GM23338 (cell line): ENCODE measurements at regions not wholly inside any gene's neighbourhood (a gene's known extent, or its start where the extent isn't known, plus 50 kb on each side); places are given as distances from the start of the nearest gene placed in this dataset.

Experiments
- ATAC-seq: fragments of 200-7000 bp; cut with Tn5 transposase; 3 replicates; pipeline ENCODE4 v1.9.1; 2020
- DNase-seq: peaks from one replicate; pipeline ENCODE4 v3.0.0-alpha.2; 2015; ENCODE audit warnings: low spot score
- H2AFZ ChIP-seq: fragments of 200-600 bp; sonication (generic); 2 replicates; pipeline ENCODE4 v1.8.0; 2016; ENCODE audit warnings: antibody characterized with exemption, mild to moderate bottlenecking, moderate library complexity
- H3F3A ChIP-seq: fragments of 200-600 bp; sonication (generic); replicated peaks from 2 replicates; pipeline ENCODE4 v1.8.0; 2017; ENCODE audit warnings: antibody characterized with exemption, mixed run types, low read depth
- H3K27ac ChIP-seq: fragments of 200-600 bp; sonication (generic); 2 replicates; pipeline ENCODE4 v1.6.1; 2016; ENCODE audit warnings: low read depth
- H3K27me3 ChIP-seq: fragments of 200-600 bp; sonication (generic); 2 replicates; pipeline ENCODE4 v1.8.0; 2016; ENCODE audit warnings: mild to moderate bottlenecking, mixed run types, moderate library complexity; ENCODE audit not compliant: insufficient read depth
- H3K36me3 ChIP-seq: fragments of 200-600 bp; sonication (generic); 2 replicates; pipeline ENCODE4 v1.8.0; 2016; ENCODE audit warnings: mild to moderate bottlenecking; ENCODE audit not compliant: insufficient read depth
- H3K4me1 ChIP-seq: fragments of 200-600 bp; sonication (generic); 2 replicates; pipeline ENCODE4 v1.8.0; 2016; ENCODE audit warnings: mild to moderate bottlenecking, moderate library complexity; ENCODE audit not compliant: insufficient read depth
- H3K4me2 ChIP-seq: fragments of 200-600 bp; sonication (generic); 2 replicates; pipeline ENCODE4 v1.7.1; 2017; ENCODE audit warnings: mixed run types
- H3K4me3 ChIP-seq: fragments of 200-600 bp; sonication (generic); 2 replicates; pipeline ENCODE4 v1.6.1; 2016; ENCODE audit warnings: mixed run types
- H3K79me2 ChIP-seq: fragments of 200-600 bp; sonication (generic); replicated peaks from 2 replicates; pipeline ENCODE4 v1.8.0; 2017; ENCODE audit warnings: mild to moderate bottlenecking; ENCODE audit not compliant: insufficient read depth
- H3K9me2 ChIP-seq: fragments of 200-600 bp; sonication (generic); 2 replicates; pipeline ENCODE4 v1.8.0; 2017; ENCODE audit not compliant: insufficient read depth
- H4K20me1 ChIP-seq: fragments of 200-600 bp; sonication (generic); replicated peaks from 2 replicates; pipeline ENCODE4 v1.8.0; 2017; ENCODE audit warnings: mild to moderate bottlenecking; ENCODE audit not compliant: insufficient read depth
- H3K27ac Mint-ChIP-seq: 2 replicates; pipeline ENCODE4 v1.8.0; 2020; ENCODE audit warnings: inconsistent platforms, mild to moderate bottlenecking, moderate library complexity, mixed read lengths
- H3K27me3 Mint-ChIP-seq: 3 replicates; pipeline ENCODE4 v1.8.0; 2022; ENCODE audit warnings: low read depth, mild to moderate bottlenecking, moderate library complexity, mixed read lengths, inconsistent platforms; ENCODE audit not compliant: insufficient read depth, poor library complexity
- H3K36me3 Mint-ChIP-seq: 3 replicates; pipeline ENCODE4 v1.8.0; 2021; ENCODE audit warnings: low read depth, mild to moderate bottlenecking, inconsistent platforms, moderate library complexity, mixed read lengths
- H3K4me1 Mint-ChIP-seq: 3 replicates; pipeline ENCODE4 v1.8.0; 2020; ENCODE audit warnings: mild to moderate bottlenecking, inconsistent platforms, mixed read lengths
- H3K4me3 Mint-ChIP-seq: 3 replicates; pipeline ENCODE4 v1.8.0; 2021; ENCODE audit warnings: moderate library complexity, mild to moderate bottlenecking, inconsistent platforms, mixed read lengths
- H3K9me3 Mint-ChIP-seq: 3 replicates; pipeline ENCODE4 v1.8.0; 2020; ENCODE audit warnings: moderate library complexity, mild to moderate bottlenecking, inconsistent platforms, mixed read lengths
- CREB1 ChIP-seq: fragments of 250-450 bp; sonication (Bioruptor Pico); IDR thresholded peaks from 2 replicates; pipeline ENCODE4 v1.5.0; 2020; ENCODE audit warnings: low read depth, mild to moderate bottlenecking, moderate library complexity
- EZH2 ChIP-seq: fragments of 200-600 bp; sonication (generic); IDR thresholded peaks from one replicate; pipeline ENCODE4 v1.8.0; 2017; ENCODE audit warnings: antibody characterized with exemption, mild to moderate bottlenecking, low read depth; ENCODE audit not compliant: unreplicated experiment
- EZH2phosphoT487 ChIP-seq: fragments of 200-600 bp; sonication (generic); IDR thresholded peaks from one replicate; pipeline ENCODE4 v1.8.1; 2018; ENCODE audit warnings: antibody characterized with exemption; ENCODE audit not compliant: unreplicated experiment
- JUNB ChIP-seq: IDR thresholded peaks from one replicate; pipeline ENCODE4 v1.6.1; 2016; ENCODE audit warnings: antibody characterized with exemption; ENCODE audit not compliant: unreplicated experiment
- NANOG ChIP-seq: IDR thresholded peaks from 2 replicates; pipeline ENCODE4 v1.6.1; 2016; ENCODE audit warnings: antibody characterized with exemption, borderline replicate concordance
- POLR2AphosphoS5 ChIP-seq: IDR thresholded peaks from 2 replicates; pipeline ENCODE4 v1.6.1; 2016; ENCODE audit warnings: antibody characterized with exemption, low read depth
- STAT1 ChIP-seq: IDR thresholded peaks from one replicate; pipeline ENCODE4 v1.6.1; 2016; ENCODE audit warnings: antibody characterized with exemption; ENCODE audit not compliant: unreplicated experiment
- ZNF114 ChIP-seq: fragments of 250-450 bp; sonication (Bioruptor Pico); IDR thresholded peaks from 2 replicates; pipeline ENCODE4 v1.5.0; 2020; ENCODE audit warnings: mild to moderate bottlenecking, moderate library complexity
- ZNF331 ChIP-seq: fragments of 250-450 bp; sonication (Bioruptor Pico); IDR thresholded peaks from 2 replicates; pipeline ENCODE4 v1.5.0; 2020; ENCODE audit warnings: low read depth, mild to moderate bottlenecking, moderate library complexity
- TF ChIP-seq, protein P1 (sequence below): IDR thresholded peaks from one replicate; pipeline ENCODE4 v1.6.1; 2018; ENCODE audit warnings: antibody characterized with exemption; ENCODE audit not compliant: unreplicated experiment
- TF ChIP-seq, protein P2 (sequence below): IDR thresholded peaks from 2 replicates; pipeline ENCODE4 v1.6.1; 2016; ENCODE audit warnings: antibody characterized with exemption
- TF ChIP-seq, protein P3 (sequence below), 2 experiments: fragments of 200-600 bp in 1 of 2; sonication (generic) in 1 of 2; conservative IDR thresholded peaks; 2 replicates each; pipeline versions ENCODE4 v1.5.1 to v1.6.1; 2016 to 2017; ENCODE audit warnings: antibody characterized with exemption in 2 of 2, low read depth in 2 of 2, mild to moderate bottlenecking in 2 of 2, moderate library complexity in 1 of 2

DNA sequence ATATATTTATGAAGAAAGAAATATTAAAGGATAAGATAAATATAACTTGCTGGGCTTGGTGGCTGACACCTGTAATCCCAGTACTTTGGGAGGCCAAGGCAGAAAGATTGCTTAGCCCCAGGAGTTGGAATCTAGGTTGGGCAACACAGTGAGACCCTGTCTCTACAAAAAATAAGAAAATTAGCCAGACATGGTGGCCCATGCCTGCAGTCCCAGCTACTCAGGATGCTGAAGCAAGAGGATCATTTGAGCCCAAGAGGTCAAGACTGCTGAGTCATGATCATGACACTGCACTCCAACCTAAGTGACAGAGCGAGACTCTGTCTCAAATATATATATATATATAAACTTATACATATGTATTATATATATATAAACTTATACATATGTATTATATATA, 164.0 kb downstream of the MRPL14 start (continued):
- no peak for TF ChIP-seq JUNB
- TF ChIP-seq POLR2AphosphoS5, result no peak
- no peak for TF ChIP-seq STAT1
- no peak for TF ChIP-seq EZH2
- no peak for TF ChIP-seq CREB1 (CRISPR knock-in tag)
- TF ChIP-seq, protein P1, sequence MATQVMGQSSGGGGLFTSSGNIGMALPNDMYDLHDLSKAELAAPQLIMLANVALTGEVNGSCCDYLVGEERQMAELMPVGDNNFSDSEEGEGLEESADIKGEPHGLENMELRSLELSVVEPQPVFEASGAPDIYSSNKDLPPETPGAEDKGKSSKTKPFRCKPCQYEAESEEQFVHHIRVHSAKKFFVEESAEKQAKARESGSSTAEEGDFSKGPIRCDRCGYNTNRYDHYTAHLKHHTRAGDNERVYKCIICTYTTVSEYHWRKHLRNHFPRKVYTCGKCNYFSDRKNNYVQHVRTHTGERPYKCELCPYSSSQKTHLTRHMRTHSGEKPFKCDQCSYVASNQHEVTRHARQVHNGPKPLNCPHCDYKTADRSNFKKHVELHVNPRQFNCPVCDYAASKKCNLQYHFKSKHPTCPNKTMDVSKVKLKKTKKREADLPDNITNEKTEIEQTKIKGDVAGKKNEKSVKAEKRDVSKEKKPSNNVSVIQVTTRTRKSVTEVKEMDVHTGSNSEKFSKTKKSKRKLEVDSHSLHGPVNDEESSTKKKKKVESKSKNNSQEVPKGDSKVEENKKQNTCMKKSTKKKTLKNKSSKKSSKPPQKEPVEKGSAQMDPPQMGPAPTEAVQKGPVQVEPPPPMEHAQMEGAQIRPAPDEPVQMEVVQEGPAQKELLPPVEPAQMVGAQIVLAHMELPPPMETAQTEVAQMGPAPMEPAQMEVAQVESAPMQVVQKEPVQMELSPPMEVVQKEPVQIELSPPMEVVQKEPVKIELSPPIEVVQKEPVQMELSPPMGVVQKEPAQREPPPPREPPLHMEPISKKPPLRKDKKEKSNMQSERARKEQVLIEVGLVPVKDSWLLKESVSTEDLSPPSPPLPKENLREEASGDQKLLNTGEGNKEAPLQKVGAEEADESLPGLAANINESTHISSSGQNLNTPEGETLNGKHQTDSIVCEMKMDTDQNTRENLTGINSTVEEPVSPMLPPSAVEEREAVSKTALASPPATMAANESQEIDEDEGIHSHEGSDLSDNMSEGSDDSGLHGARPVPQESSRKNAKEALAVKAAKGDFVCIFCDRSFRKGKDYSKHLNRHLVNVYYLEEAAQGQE, result no peak
- TF ChIP-seq ZNF114 (CRISPR knock-in tag), result no peak
- no peak for TF ChIP-seq NANOG

DNA sequence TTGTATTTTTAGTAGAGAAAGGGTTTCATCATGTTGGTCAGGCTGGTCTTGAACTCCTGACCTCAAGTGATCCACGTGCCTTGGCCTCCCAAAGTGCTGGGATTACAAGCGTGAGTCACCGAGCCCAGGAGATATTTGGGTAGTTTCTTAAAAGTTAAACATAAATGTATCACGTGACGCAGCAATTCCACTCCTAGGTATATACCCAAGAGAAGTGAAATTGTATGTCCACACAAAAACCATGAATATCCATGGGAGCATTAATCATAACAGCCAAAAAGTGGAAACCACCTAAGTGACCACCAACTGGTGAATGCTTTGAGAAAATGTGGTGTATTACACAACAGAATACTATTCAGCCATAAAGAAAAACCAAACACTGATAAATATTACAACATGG, 164.8 kb downstream of the MRPL14 start:
- Histone ChIP-seq H3K27me3 (no peaks in the 10 kb centered on the region), H3K27ac (no peak overlapping the region)
- peaks cover 8% of the 10 kb centered on the region for H3K27me3 Mint-ChIP-seq

DNA sequence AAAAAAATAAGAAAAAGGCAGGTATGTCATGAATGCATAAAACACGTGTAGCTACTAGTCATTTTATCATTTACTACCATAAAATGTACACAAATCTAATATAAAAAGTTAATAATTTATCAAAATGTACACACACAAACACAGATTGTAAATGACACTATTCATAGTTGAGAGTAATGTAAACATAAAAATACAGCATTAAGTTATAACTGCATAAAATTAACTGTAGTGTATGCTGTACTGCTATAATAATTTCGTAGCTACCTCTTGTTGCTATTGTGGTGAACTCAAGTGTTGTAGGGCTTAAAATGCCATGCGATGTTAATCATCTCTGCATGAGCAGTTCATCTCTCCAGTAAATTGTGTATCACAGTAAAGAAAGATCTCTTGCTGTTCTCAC, 170.0 kb downstream of the MRPL14 start:
- Histone ChIP-seq H3K79me2 (no peaks in the 10 kb centered on the region), H3K4me3 (no peak overlapping the region), H3K4me2 (no peak overlapping the region), H3K27me3 (no peaks in the 10 kb centered on the region), H2AFZ (no peak overlapping the region), H3K27ac (no peak overlapping the region), H3K9me2 (no peaks in the 10 kb centered on the region), H3K4me1 (no peaks in the 10 kb centered on the region), H3K36me3 (no peaks in the 10 kb centered on the region), H3F3A (no peaks in the 10 kb centered on the region), H4K20me1 (no peaks in the 10 kb centered on the region)
- Mint-ChIP-seq H3K4me3 (no peak overlapping the region), H3K27ac (no peak overlapping the region), H3K4me1 (no peaks in the 10 kb centered on the region), H3K9me3 (peaks cover 4% of the 10 kb centered on the region; the same call in 1 of the 3 replicates), H3K27me3 (peaks cover 10% of the 10 kb centered on the region), H3K36me3 (no peaks in the 10 kb centered on the region)
- ATAC-seq, result no peak
- no peak for DNase-seq
- TF ChIP-seq, protein P1, result no peak
- no peak for TF ChIP-seq CREB1 (CRISPR knock-in tag)
- no peak for TF ChIP-seq EZH2
- TF ChIP-seq ZNF114 (CRISPR knock-in tag), result no peak
- no peak for TF ChIP-seq POLR2AphosphoS5
- TF ChIP-seq, protein P2, sequence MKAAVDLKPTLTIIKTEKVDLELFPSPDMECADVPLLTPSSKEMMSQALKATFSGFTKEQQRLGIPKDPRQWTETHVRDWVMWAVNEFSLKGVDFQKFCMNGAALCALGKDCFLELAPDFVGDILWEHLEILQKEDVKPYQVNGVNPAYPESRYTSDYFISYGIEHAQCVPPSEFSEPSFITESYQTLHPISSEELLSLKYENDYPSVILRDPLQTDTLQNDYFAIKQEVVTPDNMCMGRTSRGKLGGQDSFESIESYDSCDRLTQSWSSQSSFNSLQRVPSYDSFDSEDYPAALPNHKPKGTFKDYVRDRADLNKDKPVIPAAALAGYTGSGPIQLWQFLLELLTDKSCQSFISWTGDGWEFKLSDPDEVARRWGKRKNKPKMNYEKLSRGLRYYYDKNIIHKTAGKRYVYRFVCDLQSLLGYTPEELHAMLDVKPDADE, result no peak
- no peak for TF ChIP-seq JUNB
- TF ChIP-seq, protein P3, sequence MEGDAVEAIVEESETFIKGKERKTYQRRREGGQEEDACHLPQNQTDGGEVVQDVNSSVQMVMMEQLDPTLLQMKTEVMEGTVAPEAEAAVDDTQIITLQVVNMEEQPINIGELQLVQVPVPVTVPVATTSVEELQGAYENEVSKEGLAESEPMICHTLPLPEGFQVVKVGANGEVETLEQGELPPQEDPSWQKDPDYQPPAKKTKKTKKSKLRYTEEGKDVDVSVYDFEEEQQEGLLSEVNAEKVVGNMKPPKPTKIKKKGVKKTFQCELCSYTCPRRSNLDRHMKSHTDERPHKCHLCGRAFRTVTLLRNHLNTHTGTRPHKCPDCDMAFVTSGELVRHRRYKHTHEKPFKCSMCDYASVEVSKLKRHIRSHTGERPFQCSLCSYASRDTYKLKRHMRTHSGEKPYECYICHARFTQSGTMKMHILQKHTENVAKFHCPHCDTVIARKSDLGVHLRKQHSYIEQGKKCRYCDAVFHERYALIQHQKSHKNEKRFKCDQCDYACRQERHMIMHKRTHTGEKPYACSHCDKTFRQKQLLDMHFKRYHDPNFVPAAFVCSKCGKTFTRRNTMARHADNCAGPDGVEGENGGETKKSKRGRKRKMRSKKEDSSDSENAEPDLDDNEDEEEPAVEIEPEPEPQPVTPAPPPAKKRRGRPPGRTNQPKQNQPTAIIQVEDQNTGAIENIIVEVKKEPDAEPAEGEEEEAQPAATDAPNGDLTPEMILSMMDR (conservative IDR thresholded peaks at IDR 0.05; ENCODE audit: low read depth in 2 of 2), result no peak
- no peak for TF ChIP-seq EZH2phosphoT487
- no peak for TF ChIP-seq ZNF331

More for the DNA sequence above, 164.8 kb downstream of the MRPL14 start:
- Histone ChIP-seq H3K4me2 (no peak overlapping the region), H3K36me3 (no peaks in the 10 kb centered on the region), H3K79me2 (no peaks in the 10 kb centered on the region), H3F3A (no peaks in the 10 kb centered on the region), H3K4me1 (0 out of 2 replicates have a peak, but pooled peaks cover 7% of the 10 kb centered on the region), H3K9me2 (no peaks in the 10 kb centered on the region), H2AFZ (no peak overlapping the region), H3K4me3 (no peak overlapping the region), H4K20me1 (no peaks in the 10 kb centered on the region)
- no peak overlapping the region for H3K27ac Mint-ChIP-seq
- no peak overlapping the region for H3K4me3 Mint-ChIP-seq
- H3K9me3 Mint-ChIP-seq, result no peaks in the 10 kb centered on the region; the same call in 1 of the 3 replicates
- H3K4me1 Mint-ChIP-seq, result peaks cover 17% of the 10 kb centered on the region
- ATAC-seq (no peak), DNase-seq (no peak)
- TF ChIP-seq EZH2phosphoT487, result no peak
- no peaks in the 10 kb centered on the region; the same call in 2 of the 3 replicates for H3K36me3 Mint-ChIP-seq
